HCT116 (cell line): ENCODE measurements at regions not wholly inside any gene's neighbourhood (a gene's known extent, or its start where the extent isn't known, plus 50 kb on each side); places are given as distances from the start of the nearest gene placed in this dataset.

Experiments
- ATAC-seq: fragments of 200-7000 bp; cut with Tn5 transposase; 2 replicates; pipeline ENCODE4 v1.9.1; 2020; ENCODE audit warnings: mild to moderate bottlenecking, moderate library complexity
- BruUV-seq: library from RNA; stranded (reverse); fragments of 400-500 nt; replicated peaks from 2 replicates; lab custom pipeline; 2021; lab: Mats Ljungman, UMichigan
- CTCF ChIA-PET: fragments of 300-600 bp; sonication (Branson Sonifier 250); formaldehyde crosslinking; loops from one replicate; lab custom pipeline; 2021; ENCODE audit warnings: antibody characterized with exemption; lab: Charles Lee
- POLR2A ChIA-PET: fragments of 300-600, 350-600 bp; sonication (Branson Sonifier 250); formaldehyde crosslinking; loops from one replicate; lab custom pipeline; 2021; ENCODE audit warnings: antibody characterized with exemption; lab: Charles Lee
- RAD21 ChIA-PET, 2 experiments: fragments of 300-600 bp; sonication (Branson Sonifier 250); formaldehyde crosslinking; loops; one replicate each; lab custom pipeline; 2023; ENCODE audit warnings: low total read pairs in 2 of 2; ENCODE audit not compliant: uncharacterized antibody in 2 of 2, unreplicated experiment in 2 of 2, low non-redundant PET in 1 of 2; lab: Charles Lee
- DNase-seq: peaks from one replicate; pipeline ENCODE4 v3.0.0-alpha.2; 2010; ENCODE audit warnings: low read depth, low spot score
- H2AFZ ChIP-seq: fragments of 200-600 bp; shearing (Covaris generic), sonication (generic); 2 replicates; pipeline ENCODE4 v1.6.1; 2017; ENCODE audit warnings: low read depth, mixed run types, mixed read lengths, antibody characterized with exemption, low read length; ENCODE audit not compliant: poor library complexity, severe bottlenecking
- H3K27ac ChIP-seq: 2 replicates; pipeline ENCODE4 v1.5.1; 2012; ENCODE audit warnings: low read depth, low read length
- H3K27me3 ChIP-seq: fragments of 200-600 bp; sonication (generic); 2 replicates; pipeline ENCODE4 v1.6.1; 2016; ENCODE audit warnings: mixed run types, low read length, mixed read lengths; ENCODE audit not compliant: insufficient read depth
- H3K36me3 ChIP-seq, 2 experiments: fragments of 200-500 bp in 1 of 2; fragments of 200-600 bp in 1 of 2; sonication (Bioruptor generic) in 1 of 2; sonication (generic) in 1 of 2; 2 replicates each; pipeline versions ENCODE4 v1.5.1 to v1.6.1; 2014 to 2016; ENCODE audit warnings: low read length in 2 of 2, inconsistent platforms in 1 of 2, mixed read lengths in 1 of 2, mixed run types in 1 of 2; ENCODE audit not compliant: insufficient read depth in 2 of 2, control insufficient read depth in 1 of 2
- H3K4me1 ChIP-seq, 2 experiments: fragments of 200-600 bp in 1 of 2; sonication (generic) in 1 of 2; 2 replicates each; pipeline versions ENCODE4 v1.5.1 to v1.6.1; 2012 to 2017; ENCODE audit warnings: low read length in 2 of 2, inconsistent platforms in 1 of 2, mild to moderate bottlenecking in 1 of 2, mixed read lengths in 1 of 2, mixed run types in 1 of 2, moderate library complexity in 1 of 2; ENCODE audit not compliant: insufficient read depth in 2 of 2, control insufficient read depth in 1 of 2
- H3K4me2 ChIP-seq: fragments of 200-600 bp; sonication (generic); 2 replicates; pipeline ENCODE4 v1.6.1; 2017; ENCODE audit warnings: mixed run types, low read length, mixed read lengths
- H3K4me3 ChIP-seq, 2 experiments: fragments of 200-600 bp in 1 of 2; sonication (generic) in 1 of 2; replicated peaks in 1 of 2; 2 replicates each; pipeline ENCODE4 v1.5.1; 2011 to 2016; ENCODE audit warnings: low read length in 2 of 2, control low read depth in 1 of 2, low read depth in 1 of 2, mild to moderate bottlenecking in 1 of 2, mixed read lengths in 1 of 2, mixed run types in 1 of 2
- H3K79me2 ChIP-seq: fragments of 200-600 bp; sonication (generic); 2 replicates; pipeline ENCODE4 v1.6.1; 2017; ENCODE audit warnings: mild to moderate bottlenecking, mixed run types, low read length, moderate library complexity, mixed read lengths; ENCODE audit not compliant: insufficient read depth
- H3K9ac ChIP-seq: fragments of 200-600 bp; sonication (generic); 2 replicates; pipeline ENCODE4 v1.6.1; 2016; ENCODE audit warnings: low read length, mixed read lengths
- H3K9me2 ChIP-seq: fragments of 200-600 bp; sonication (generic), shearing (Covaris generic); 2 replicates; pipeline ENCODE4 v1.6.1; 2017; ENCODE audit warnings: mixed run types, mild to moderate bottlenecking, moderate library complexity; ENCODE audit not compliant: insufficient read depth
- H3K9me3 ChIP-seq, 2 experiments: fragments of 200-500 bp in 1 of 2; fragments of 200-600 bp in 1 of 2; sonication (Bioruptor generic) in 1 of 2; sonication (generic) in 1 of 2; 2 replicates each; pipeline ENCODE4 v1.6.1; 2014 to 2017; ENCODE audit warnings: low read length in 2 of 2, mixed read lengths in 2 of 2, inconsistent platforms in 1 of 2, low read depth in 1 of 2, mild to moderate bottlenecking in 1 of 2, mixed run types in 1 of 2, moderate library complexity in 1 of 2; ENCODE audit not compliant: control insufficient read depth in 1 of 2, insufficient read depth in 1 of 2
- H4K20me1 ChIP-seq: fragments of 200-600 bp; sonication (generic), shearing (Covaris generic); 2 replicates; pipeline ENCODE4 v1.6.1; 2017; ENCODE audit warnings: mixed run types, mild to moderate bottlenecking, moderate library complexity; ENCODE audit not compliant: insufficient read depth
- CBX3 ChIP-seq: IDR thresholded peaks from 2 replicates; pipeline ENCODE4 v1.6.1; 2012; ENCODE audit warnings: low read depth
- CEBPB ChIP-seq: IDR thresholded peaks from 2 replicates; pipeline ENCODE4 v1.6.1; 2012; ENCODE audit warnings: low read depth
- MAX ChIP-seq: IDR thresholded peaks from 2 replicates; pipeline ENCODE4 v1.6.1; 2012
- POLR2AphosphoS5 ChIP-seq: IDR thresholded peaks from 2 replicates; pipeline ENCODE4 v1.6.1; 2011; ENCODE audit warnings: mild to moderate bottlenecking, low read depth, low read length, moderate library complexity
- RAD21 ChIP-seq: IDR thresholded peaks from 2 replicates; pipeline ENCODE4 v1.6.1; 2012; ENCODE audit warnings: low read depth, mild to moderate bottlenecking
- SIN3A ChIP-seq: IDR thresholded peaks from 2 replicates; pipeline ENCODE4 v1.6.1; 2012; ENCODE audit warnings: low read depth
- YY1 ChIP-seq: IDR thresholded peaks from 2 replicates; pipeline ENCODE4 v1.6.1; 2011; ENCODE audit warnings: low read length, low read depth, moderate library complexity, mild to moderate bottlenecking; ENCODE audit not compliant: insufficient replicate concordance; ENCODE audit errors: extremely low read depth
- ZBTB33 ChIP-seq: IDR thresholded peaks from 2 replicates; pipeline ENCODE4 v1.6.1; 2011; ENCODE audit warnings: mild to moderate bottlenecking, low read length, moderate library complexity; ENCODE audit not compliant: insufficient replicate concordance; ENCODE audit errors: extremely low read depth
- intact Hi-C: fragments of 100-400 bp; cut with micrococcal nuclease; formaldehyde crosslinking; loops from 2 replicates; pipeline ENCODE4 v1.10.0; 2022
- TF ChIP-seq, protein P1 (sequence below): IDR thresholded peaks from 2 replicates; pipeline ENCODE4 v1.6.1; 2012; ENCODE audit warnings: low read depth

DNA sequence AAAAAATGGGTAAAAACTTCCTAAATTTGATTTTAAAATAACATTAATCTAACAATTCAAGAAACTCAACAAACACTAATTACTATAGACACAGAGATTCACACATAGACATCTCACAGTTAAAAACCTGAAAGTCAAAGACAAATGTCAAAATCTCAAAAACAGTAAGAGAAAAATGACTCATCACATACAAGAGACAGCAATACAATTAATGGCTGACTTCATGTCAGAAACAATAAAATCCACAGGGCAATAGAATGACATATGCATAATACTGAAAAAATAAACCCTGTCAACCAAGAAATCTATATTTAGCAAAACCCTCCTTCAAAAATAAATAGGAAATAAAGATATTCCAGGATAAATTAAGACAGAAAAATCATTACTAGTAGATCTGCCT is 200.4 kb downstream of the CEMIP2 start:
- no peak for TF ChIP-seq SIN3A
- no peak for TF ChIP-seq RAD21
- ChIA-PET POLR2A (no interaction called here), CTCF (no interaction called here), RAD21 (no interaction called here)
- no peaks in the 10 kb centered on the region for H3K79me2 ChIP-seq
- intact Hi-C loops, result no loop called here
- no TSS peak for BruUV-seq
- peaks cover 20% of the 10 kb centered on the region; the same call in 1 of the 2 replicates for H3K27me3 ChIP-seq
- no peak overlapping the region for H3K4me3 ChIP-seq
- H3K9me2 ChIP-seq, result no peaks in the 10 kb centered on the region
- no peaks in the 10 kb centered on the region for H4K20me1 ChIP-seq
- H3K9me3 ChIP-seq, result no peaks in the 10 kb centered on the region
- H3K4me1 ChIP-seq, result no peaks in the 10 kb centered on the region
- H2AFZ ChIP-seq, result no peak overlapping the region
- H3K4me2 ChIP-seq, result no peak overlapping the region
- no peak overlapping the region for H3K27ac ChIP-seq
- DNase-seq (no peak), ATAC-seq (no peak)
- no peaks in the 10 kb centered on the region for H3K36me3 ChIP-seq
- H3K9ac ChIP-seq, result no peak overlapping the region

GRCh38 chr9:71562140-71562539 is 206.2 kb downstream of the CEMIP2 start:
- CTCF ChIA-PET, result no interaction called here

DNA sequence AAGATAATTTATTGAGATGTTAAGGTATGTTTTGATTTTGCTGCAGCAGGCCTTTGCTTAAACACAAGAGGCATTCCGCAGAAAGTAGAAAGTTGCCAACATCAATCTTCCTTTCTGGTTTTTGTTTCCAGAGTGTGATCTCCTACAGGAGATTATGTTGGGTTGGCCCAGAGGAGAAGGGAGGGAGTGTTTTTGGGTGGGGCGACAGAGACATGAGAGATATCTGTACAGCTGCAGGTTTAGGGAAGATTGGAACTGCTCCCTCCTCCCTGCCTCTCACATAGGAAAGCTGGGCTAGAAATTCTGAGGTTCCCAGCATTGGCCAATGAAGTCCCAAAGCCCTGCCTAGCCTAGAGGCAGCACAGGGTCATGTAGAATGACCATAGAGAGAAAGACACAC is 211.0 kb downstream of the CEMIP2 start:
- Histone ChIP-seq H3K4me1 (no peaks in the 10 kb centered on the region), H3K9me3 (no peaks in the 10 kb centered on the region), H3K4me3 (no peak overlapping the region), H3K79me2 (no peaks in the 10 kb centered on the region), H3K9me2 (no peaks in the 10 kb centered on the region), H3K36me3 (no peaks in the 10 kb centered on the region), H3K27me3 (peaks cover 38% of the 10 kb centered on the region), H3K9ac (no peak overlapping the region), H3K27ac (no peak overlapping the region), H2AFZ (no peak overlapping the region), H3K4me2 (no peak overlapping the region), H4K20me1 (no peaks in the 10 kb centered on the region)
- no TSS peak for BruUV-seq
- ATAC-seq (no peak), DNase-seq (no peak)
- ChIA-PET CTCF (no interaction called here), RAD21 (no interaction called here), POLR2A (no interaction called here)
- intact Hi-C loops, result no loop called here
- TF ChIP-seq, protein P1, sequence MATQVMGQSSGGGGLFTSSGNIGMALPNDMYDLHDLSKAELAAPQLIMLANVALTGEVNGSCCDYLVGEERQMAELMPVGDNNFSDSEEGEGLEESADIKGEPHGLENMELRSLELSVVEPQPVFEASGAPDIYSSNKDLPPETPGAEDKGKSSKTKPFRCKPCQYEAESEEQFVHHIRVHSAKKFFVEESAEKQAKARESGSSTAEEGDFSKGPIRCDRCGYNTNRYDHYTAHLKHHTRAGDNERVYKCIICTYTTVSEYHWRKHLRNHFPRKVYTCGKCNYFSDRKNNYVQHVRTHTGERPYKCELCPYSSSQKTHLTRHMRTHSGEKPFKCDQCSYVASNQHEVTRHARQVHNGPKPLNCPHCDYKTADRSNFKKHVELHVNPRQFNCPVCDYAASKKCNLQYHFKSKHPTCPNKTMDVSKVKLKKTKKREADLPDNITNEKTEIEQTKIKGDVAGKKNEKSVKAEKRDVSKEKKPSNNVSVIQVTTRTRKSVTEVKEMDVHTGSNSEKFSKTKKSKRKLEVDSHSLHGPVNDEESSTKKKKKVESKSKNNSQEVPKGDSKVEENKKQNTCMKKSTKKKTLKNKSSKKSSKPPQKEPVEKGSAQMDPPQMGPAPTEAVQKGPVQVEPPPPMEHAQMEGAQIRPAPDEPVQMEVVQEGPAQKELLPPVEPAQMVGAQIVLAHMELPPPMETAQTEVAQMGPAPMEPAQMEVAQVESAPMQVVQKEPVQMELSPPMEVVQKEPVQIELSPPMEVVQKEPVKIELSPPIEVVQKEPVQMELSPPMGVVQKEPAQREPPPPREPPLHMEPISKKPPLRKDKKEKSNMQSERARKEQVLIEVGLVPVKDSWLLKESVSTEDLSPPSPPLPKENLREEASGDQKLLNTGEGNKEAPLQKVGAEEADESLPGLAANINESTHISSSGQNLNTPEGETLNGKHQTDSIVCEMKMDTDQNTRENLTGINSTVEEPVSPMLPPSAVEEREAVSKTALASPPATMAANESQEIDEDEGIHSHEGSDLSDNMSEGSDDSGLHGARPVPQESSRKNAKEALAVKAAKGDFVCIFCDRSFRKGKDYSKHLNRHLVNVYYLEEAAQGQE, result no peak
- no peak for TF ChIP-seq YY1
- TF ChIP-seq ZBTB33, result no peak
- no peak for TF ChIP-seq MAX
- TF ChIP-seq POLR2AphosphoS5, result no peak

More at GRCh38 chr9:71562140-71562539, 206.2 kb downstream of the CEMIP2 start:
- Histone ChIP-seq H3K4me1 (no peaks in the 10 kb centered on the region), H3K79me2 (no peaks in the 10 kb centered on the region), H3K4me3 (no peak overlapping the region), H3K9ac (no peak overlapping the region), H3K9me3 (no peaks in the 10 kb centered on the region), H3K9me2 (no peaks in the 10 kb centered on the region), H3K4me2 (no peak overlapping the region), H3K27me3 (peaks cover 36% of the 10 kb centered on the region), H2AFZ (no peak overlapping the region), H3K36me3 (no peaks in the 10 kb centered on the region), H4K20me1 (no peaks in the 10 kb centered on the region), H3K27ac (no peak overlapping the region)
- DNase-seq, result no peak
- no peak for ATAC-seq
- ChIA-PET POLR2A (no interaction called here), RAD21 (no interaction called here)
- no peak for TF ChIP-seq CBX3
- no peak for TF ChIP-seq CEBPB
- intact Hi-C loops, result no loop called here
- BruUV-seq, result no TSS peak
